ENCODE measurements at regions not wholly inside any gene's neighbourhood (a gene's known extent, or its start where the extent isn't known, plus 50 kb on each side); places are given as distances from the start of the nearest gene placed in this dataset.
A peak's percentile ranks its signal among the peaks of the same experiment; 100 is the strongest.

GRCh38 chr6:167420858-167421766, 96.2 kb downstream of the TTLL2 start (continued):
- TF ChIP-seq TOE1 (CRISPR knock-in tag; IDR thresholded peaks at IDR 0.05) (no peak), ZNF784 (CRISPR knock-in tag; IDR thresholded peaks at IDR 0.05; ENCODE audit: borderline replicate concordance) (peak; percentile 86; the same call in 1 of the 2 replicates), ZBTB21 (CRISPR knock-in tag; IDR thresholded peaks at IDR 0.05) (no peak), MTF1 (CRISPR knock-in tag; IDR thresholded peaks at IDR 0.05) (no peak), SNRNP70 (IDR thresholded peaks at IDR 0.05; ENCODE audit: low read depth, low read length) (no peak), NFATC3 (CRISPR knock-in tag; IDR thresholded peaks at IDR 0.05) (no peak), KDM3A (CRISPR knock-in tag; IDR thresholded peaks at IDR 0.05; ENCODE audit: low read depth) (peak; percentile 89; the same call in 1 of the 2 replicates), ZNF772 (CRISPR knock-in tag; IDR thresholded peaks at IDR 0.05) (0 out of 2 replicates have a peak, but pooled peaks have one; percentile 34), ARNTL (CRISPR knock-in tag; IDR thresholded peaks at IDR 0.05) (peak; percentile 49; the same call in 1 of the 2 replicates), BHLHE40 (IDR thresholded peaks at IDR 0.05; ENCODE audit: low read length) (no peak), DMTF1 (CRISPR knock-in tag; IDR thresholded peaks at IDR 0.05) (no peak), MIER2 (CRISPR knock-in tag; IDR thresholded peaks at IDR 0.05) (peak; percentile 75; the same call in 1 of the 2 replicates), KAT8 (CRISPR knock-in tag; IDR thresholded peaks at IDR 0.05) (0 out of 2 replicates have a peak, but pooled peaks have one; percentile 61), ZBTB39 (CRISPR knock-in tag; IDR thresholded peaks at IDR 0.05) (no peak), HNF4G (IDR thresholded peaks at IDR 0.05; ENCODE audit: borderline replicate concordance, low read depth, low read length) (peak; percentile 96), HNF4G (CRISPR knock-in tag; IDR thresholded peaks at IDR 0.05; ENCODE audit: borderline replicate concordance, low read depth) (peak; percentile 95), RAD51 (IDR thresholded peaks at IDR 0.05; ENCODE audit: borderline replicate concordance) (no peak), TIGD3 (CRISPR knock-in tag; IDR thresholded peaks at IDR 0.05; ENCODE audit: borderline replicate concordance) (no peak), ZNF670 (CRISPR knock-in tag; IDR thresholded peaks at IDR 0.05; ENCODE audit: borderline replicate concordance) (peak; percentile 76; the same call in 1 of the 2 replicates), ATM (IDR thresholded peaks at IDR 0.05; ENCODE audit: borderline replicate concordance) (no peak), ZNF589 (CRISPR knock-in tag; conservative IDR thresholded peaks at IDR 0.05) (no peak), PHF20 (CRISPR knock-in tag; IDR thresholded peaks at IDR 0.05) (no peak), POLR2A (IDR thresholded peaks at IDR 0.05; ENCODE audit: insufficient read depth in 1 of 2, low read depth in 2 of 2, low read length in 2 of 2) (peak; percentile 50 to 77), ZNF782 (CRISPR knock-in tag; IDR thresholded peaks at IDR 0.05; ENCODE audit: borderline replicate concordance) (peak; percentile 51; the same call in 1 of the 2 replicates)
